Heart left ventricle (tissue), 16 donors: ENCODE measurements at regions not wholly inside any gene's neighbourhood (a gene's known extent, or its start where the extent isn't known, plus 50 kb on each side); places are given as distances from the start of the nearest gene placed in this dataset.
A peak's percentile ranks its signal among the peaks of the same experiment; 100 is the strongest.

Source experiments
- ATAC-seq, 4 donors: fragments of 200-7000 bp; cut with Tn5 transposase; one replicate each; pipeline ENCODE4 v1.9.1; 2020 to 2022; ENCODE audit warnings: moderate library complexity in 4 of 4, mild to moderate bottlenecking in 3 of 4, moderate number of reproducible peaks in 1 of 4
- DNase-seq, 5 donors: peaks; one replicate each; pipeline ENCODE4 v3.0.0-alpha.2; 2020
- H3K27ac ChIP-seq, 12 donors: fragments of 200-600 bp; sonication (generic) in 4 of 12; one replicate each; pipeline versions ENCODE4 v1.5.0 to v1.8.0; 2016 to 2022; ENCODE audit warnings: mild to moderate bottlenecking in 2 of 12
- H3K27me3 ChIP-seq, 9 donors: fragments of 200-600 bp; sonication (generic) in 2 of 9; one replicate each; pipeline versions ENCODE4 v1.5.1 to v1.8.0; 2016 to 2022; ENCODE audit warnings: mild to moderate bottlenecking in 3 of 9
- H3K36me3 ChIP-seq, 9 donors: fragments of 200-600 bp; sonication (generic) in 2 of 9; one replicate each; pipeline versions ENCODE4 v1.5.0 to v1.8.0; 2018 to 2022; ENCODE audit warnings: mild to moderate bottlenecking in 2 of 9
- H3K4me1 ChIP-seq, 12 donors: fragments of 200-600 bp; sonication (generic) in 4 of 12; one replicate each; pipeline versions ENCODE4 v1.5.0 to v1.8.0; 2016 to 2022; ENCODE audit warnings: mild to moderate bottlenecking in 3 of 12
- H3K4me3 ChIP-seq, 12 donors: fragments of 200-600 bp; sonication (generic) in 4 of 12; one replicate each; pipeline versions ENCODE4 v1.5.0 to v1.8.0; 2017 to 2022; ENCODE audit warnings: mild to moderate bottlenecking in 9 of 12, moderate library complexity in 4 of 12
- H3K9me3 ChIP-seq, 12 donors: fragments of 200-600 bp; sonication (generic) in 4 of 12; one replicate each; pipeline versions ENCODE4 v1.5.0 to v1.8.0; 2016 to 2022; ENCODE audit warnings: mild to moderate bottlenecking in 1 of 12
- POLR2A ChIP-seq, 2 donors: fragments of 450-650 bp; IDR thresholded peaks; one replicate each; pipeline ENCODE4 v1.6.1; 2017; ENCODE audit warnings: antibody characterized with exemption in 2 of 2, mild to moderate bottlenecking in 2 of 2, moderate library complexity in 2 of 2
- WGBS, 4 donors: extraction: QIAGEN DNeasy Blood & Tissue Kit in 2 of 4; methylation state at CpG; one replicate each; pipeline versions ENCODE4 v1.1.5 to v1.1.7; 2013 to 2018; 5-methylcytosine and 5-hydroxymethylcytosine counted together
- intact Hi-C, 10 donors: fragments of 100-400 bp; cut with DNase I; formaldehyde crosslinking; loops; one replicate each; pipeline versions ENCODE4 v1.11.1 to v1.14.2; 2022
- TF ChIP-seq, protein P1 (sequence below), 12 donors: fragments of 200-600 bp; sonication (generic) in 4 of 12; IDR thresholded peaks; one replicate each; pipeline versions ENCODE4 v1.5.0 to v1.8.0; 2018 to 2022; ENCODE audit warnings: antibody characterized with exemption in 12 of 12, mild to moderate bottlenecking in 5 of 12
- donor health status: ischemic (EF 13 %, LVEDD 7.1; RV severe dilation, severe dysfunction).
- donor health status: healthy with polysubstance abuse.
- donor health status: DM: no; HTN: yes; CAD: no.
- donor health status: DM: no; HTN: no; CAD: no.
- donor health status: ischemic (EF 25% LVEDD 6.9; RV normal size, moderate dysfunction).
- donor health status: ischemic (EF 25% LVEDD 5.7; RV mildly dilated, moderate dysfunction).
- donor health status: healthy.
- donor health status: DM: yes; HTN: yes; CAD: no.
- donor health status: ischemic (EF 35%, LVEDD 5.7; RV mildly dilated, moderate dysfunction).
- donor health status: nonischemic (EF 11% LVEDD 7.7; RV severe dilation, severe dysfunction).
- donor health status: DM: yes; HTN: yes; CAD: no.
- donor health status: PGD.
- donor health status: ischemic (EF 29% LVEDD 5.4; RV normal size, mild dysfunction).
- donor health status: nonischemic (EF 23%, LVEDD 6.1; RV moderate dilation, normal function).

DNA sequence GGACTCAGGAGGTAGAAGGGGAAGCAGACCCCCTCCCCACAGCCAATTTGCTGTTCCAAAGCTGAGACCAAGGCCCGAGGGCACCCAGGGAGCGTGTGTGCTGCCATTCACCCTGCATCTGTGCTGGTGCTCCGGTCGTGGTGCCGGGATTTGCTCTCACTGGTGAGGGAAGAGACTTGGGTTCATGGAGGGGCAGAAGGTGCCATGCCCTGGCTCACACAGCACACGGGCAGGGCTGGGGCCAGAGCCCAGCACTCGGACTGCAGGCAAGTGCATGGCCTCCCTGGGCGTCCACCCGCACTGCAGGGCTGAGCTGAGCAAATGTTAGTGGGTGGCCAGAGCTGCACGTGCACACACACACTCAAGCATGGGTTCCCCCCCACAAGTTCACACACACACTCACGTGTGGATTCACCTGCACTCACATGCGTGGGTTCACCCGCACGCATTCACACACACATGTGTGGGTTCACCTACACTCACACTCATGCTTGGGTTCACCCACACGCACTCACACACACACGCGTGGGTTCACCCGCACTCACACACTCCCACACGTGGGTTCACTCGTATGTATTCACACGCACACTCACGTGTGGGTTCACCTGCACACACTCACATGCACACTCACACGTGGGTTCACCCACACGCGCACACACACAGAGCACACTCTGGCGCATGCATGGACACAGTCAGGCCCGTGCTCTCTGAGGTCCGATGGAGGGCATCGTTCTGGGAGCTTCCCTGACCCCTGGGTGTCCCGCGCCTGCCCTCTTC lies 57.0 kb upstream of the CBFA2T3 start:
- peak in 3 of 5 donors; percentile 11 to 46 (median 18) for DNase-seq
- Histone ChIP-seq H3K4me3 (no peak overlapping the region), H3K27ac (no peak overlapping the region), H3K27me3 (peaks cover 0 to 40% (median 12%) of the 10 kb centered on the region in 9 donors), H3K9me3 (peaks cover 0 to 8% (median 0%) of the 10 kb centered on the region in 12 donors), H3K36me3 (no peaks in the 10 kb centered on the region), H3K4me1 (peaks cover 0 to 17% (median 0%) of the 10 kb centered on the region in 12 donors)
- 87 to 88% (median 87%) methylated on average over 25 to 31 of the region's 31 CpGs for WGBS, 4 donors
- ATAC-seq: no peak
- TF ChIP-seq POLR2A (IDR thresholded peaks at IDR 0.05): no peak
- TF ChIP-seq, protein P1, sequence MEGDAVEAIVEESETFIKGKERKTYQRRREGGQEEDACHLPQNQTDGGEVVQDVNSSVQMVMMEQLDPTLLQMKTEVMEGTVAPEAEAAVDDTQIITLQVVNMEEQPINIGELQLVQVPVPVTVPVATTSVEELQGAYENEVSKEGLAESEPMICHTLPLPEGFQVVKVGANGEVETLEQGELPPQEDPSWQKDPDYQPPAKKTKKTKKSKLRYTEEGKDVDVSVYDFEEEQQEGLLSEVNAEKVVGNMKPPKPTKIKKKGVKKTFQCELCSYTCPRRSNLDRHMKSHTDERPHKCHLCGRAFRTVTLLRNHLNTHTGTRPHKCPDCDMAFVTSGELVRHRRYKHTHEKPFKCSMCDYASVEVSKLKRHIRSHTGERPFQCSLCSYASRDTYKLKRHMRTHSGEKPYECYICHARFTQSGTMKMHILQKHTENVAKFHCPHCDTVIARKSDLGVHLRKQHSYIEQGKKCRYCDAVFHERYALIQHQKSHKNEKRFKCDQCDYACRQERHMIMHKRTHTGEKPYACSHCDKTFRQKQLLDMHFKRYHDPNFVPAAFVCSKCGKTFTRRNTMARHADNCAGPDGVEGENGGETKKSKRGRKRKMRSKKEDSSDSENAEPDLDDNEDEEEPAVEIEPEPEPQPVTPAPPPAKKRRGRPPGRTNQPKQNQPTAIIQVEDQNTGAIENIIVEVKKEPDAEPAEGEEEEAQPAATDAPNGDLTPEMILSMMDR (IDR thresholded peaks at IDR 0.05): no peak
- intact Hi-C loops: no loop called here

DNA sequence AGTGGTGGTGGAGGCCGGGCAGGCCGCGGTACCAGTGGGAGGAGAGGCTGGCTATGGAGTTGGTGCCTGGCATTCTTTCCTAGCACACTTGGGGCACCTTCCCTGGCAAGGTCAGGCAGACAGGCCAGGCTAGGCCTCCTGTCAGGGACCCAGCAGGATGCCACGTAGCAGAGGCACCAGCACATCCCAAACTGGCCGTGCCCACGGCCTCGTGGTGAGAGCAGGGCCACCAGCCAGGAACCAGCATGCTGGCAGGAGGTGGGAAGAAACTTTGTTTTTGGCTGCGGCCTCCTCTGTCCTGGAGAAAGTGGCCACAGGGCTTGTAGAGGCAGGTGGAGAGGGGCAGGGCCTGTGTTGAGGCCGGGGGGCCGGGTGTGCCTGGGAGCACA lies 57.6 kb upstream of the CBFA2T3 start:
- ATAC-seq: no peak
- TF ChIP-seq, protein P1 (IDR thresholded peaks at IDR 0.05): no peak
- no peak for TF ChIP-seq POLR2A (IDR thresholded peaks at IDR 0.05)
- Histone ChIP-seq H3K9me3 (peaks cover 0 to 8% (median 0%) of the 10 kb centered on the region in 12 donors), H3K4me1 (peaks cover 0 to 17% (median 0%) of the 10 kb centered on the region in 12 donors), H3K4me3 (no peak overlapping the region), H3K27ac (no peak overlapping the region), H3K27me3 (peaks cover 0 to 46% (median 16%) of the 10 kb centered on the region in 9 donors), H3K36me3 (no peaks in the 10 kb centered on the region)
- 39 to 63% (median 48%) methylated on average over 10 of the region's 10 CpGs for WGBS, 4 donors
- intact Hi-C loops: no loop called here
- peak in 2 of 5 donors; percentile 15 to 44 for DNase-seq

DNA sequence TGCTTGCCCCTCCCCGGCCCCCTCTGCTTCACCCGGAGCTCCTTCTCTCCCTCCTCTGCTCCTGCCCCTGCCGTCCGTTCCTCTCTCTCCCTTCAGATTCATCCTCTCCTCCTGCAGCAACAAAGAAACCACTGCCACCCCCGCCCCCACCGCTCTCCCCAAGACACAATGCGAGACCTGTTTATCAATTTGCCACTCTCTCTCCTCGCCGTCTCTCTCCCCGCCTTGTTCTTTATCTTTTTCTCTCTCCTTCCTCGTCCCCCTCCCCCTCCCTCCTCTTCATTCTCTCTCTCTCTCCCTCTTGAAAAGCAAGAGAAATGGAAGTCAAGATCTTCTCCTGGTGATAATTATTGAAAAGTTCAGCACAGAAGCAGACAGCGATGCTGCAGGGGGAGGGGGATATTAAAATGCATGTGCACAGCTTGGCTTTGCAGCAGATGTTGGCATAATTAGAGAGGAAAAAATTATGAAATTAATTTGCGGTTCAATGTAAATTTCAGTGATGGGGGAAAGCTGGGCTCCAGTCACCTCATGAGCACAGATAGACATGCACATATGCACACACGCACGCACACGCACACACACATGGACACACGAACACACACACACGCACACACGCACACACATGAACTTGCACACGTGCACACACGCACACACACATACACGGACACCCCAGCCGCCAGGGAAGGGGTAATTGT lies 58.1 kb upstream of the CBFA2T3 start:
- no peaks in the 10 kb centered on the region for H3K36me3 ChIP-seq
- TF ChIP-seq, protein P1 (IDR thresholded peaks at IDR 0.05): no peak
- TF ChIP-seq POLR2A (IDR thresholded peaks at IDR 0.05): no peak
- no peak overlapping the region for H3K4me3 ChIP-seq
- peaks cover 0 to 17% (median 0%) of the 10 kb centered on the region in 12 donors for H3K4me1 ChIP-seq
- peaks cover 0 to 51% (median 16%) of the 10 kb centered on the region in 9 donors for H3K27me3 ChIP-seq
- 40 to 47% (median 44%) methylated on average over 22 to 23 of the region's 23 CpGs for WGBS, 4 donors
- peak in 1 of 5 donors; percentile 33 for DNase-seq
- no peak overlapping the region for H3K27ac ChIP-seq
- ATAC-seq: no peak
- peaks cover 0 to 8% (median 0%) of the 10 kb centered on the region in 12 donors for H3K9me3 ChIP-seq
- intact Hi-C loops: no loop called here
